GM13976 (cell line): ENCODE measurements at regions not wholly inside any gene's neighbourhood (a gene's known extent, or its start where the extent isn't known, plus 50 kb on each side); places are given as distances from the start of the nearest gene placed in this dataset.

Experiments used
- DNase-seq: peaks from one replicate; pipeline ENCODE4 v3.0.0; 2012; ENCODE audit warnings: low spot score
- CTCF ChIP-seq: IDR thresholded peaks from 2 replicates; pipeline ENCODE4 v1.5.1; 2012; ENCODE audit warnings: borderline replicate concordance, mild to moderate bottlenecking; ENCODE audit not compliant: insufficient read depth; ENCODE audit errors: extremely low read depth, missing control alignments, control extremely low read depth
- in situ Hi-C: fragments of 300-500 bp; cut with MboI; formaldehyde crosslinking; loops from one replicate; pipeline ENCODE4 v1.12.0; 2022; ENCODE audit warnings: low sequenced_read_pairs, mixed read lengths, inconsistent platforms; ENCODE audit not compliant: unreplicated experiment

GRCh38 chr9:131809941-131810344 lies 70.1 kb upstream of the RAPGEF1 start:
- in situ Hi-C loops, result no loop called here
- no peak for DNase-seq
- no peak for TF ChIP-seq CTCF

GRCh38 chr9:131808291-131808690 lies 68.4 kb upstream of the RAPGEF1 start:
- in situ Hi-C loops, result no loop called here
- no peak for DNase-seq
- no peak for TF ChIP-seq CTCF

GRCh38 chr9:131807144-131807983 lies 67.5 kb upstream of the RAPGEF1 start:
- in situ Hi-C loops, result no loop called here
- no peak for TF ChIP-seq CTCF
- DNase-seq, result no peak

- DNase-seq, result no peak
- in situ Hi-C loops, result no loop called here
- no peak for TF ChIP-seq CTCF
Observed at GRCh38 chr9:131805803-131806202, 65.9 kb upstream of the RAPGEF1 start.

- DNase-seq, result no peak
- no peak for TF ChIP-seq CTCF
- in situ Hi-C loops, result no loop called here
Observed at GRCh38 chr9:131804826-131805225, 65.0 kb upstream of the RAPGEF1 start.

- no peak for TF ChIP-seq CTCF
- in situ Hi-C loops, result no loop called here
- DNase-seq, result no peak
Observed at GRCh38 chr9:131803758-131804411, 64.0 kb upstream of the RAPGEF1 start.
